Thoracic aorta (tissue), 2 donors: ENCODE measurements at regions not wholly inside any gene's neighbourhood (a gene's known extent, or its start where the extent isn't known, plus 50 kb on each side); places are given as distances from the start of the nearest gene placed in this dataset.

ENCODE experiments used
- ATAC-seq: fragments of 150-250 bp; one replicate; pipeline ENCODE4 v1.8.0; 2017; ENCODE audit warnings: low read depth; ENCODE audit not compliant: insufficient number of reproducible peaks, low FRiP score
- DNase-seq: peaks from one replicate; pipeline ENCODE4 v3.0.0-alpha.2; 2020; ENCODE audit warnings: low spot score
- H3K27ac ChIP-seq, 2 donors: fragments of 200-600 bp; sonication (generic); 1 replicate in 1 of 2; 2 replicates in 1 of 2; pipeline ENCODE4 v1.5.1; 2016; ENCODE audit warnings: mild to moderate bottlenecking in 2 of 2, moderate library complexity in 2 of 2
- H3K27me3 ChIP-seq: fragments of 200-600 bp; sonication (generic); replicated peaks from 2 replicates; pipeline ENCODE4 v1.6.0; 2016; ENCODE audit warnings: mild to moderate bottlenecking; ENCODE audit not compliant: insufficient read depth
- H3K36me3 ChIP-seq: fragments of 200-600 bp; sonication (generic); one replicate; pipeline ENCODE4 v1.5.1; 2016
- H3K4me1 ChIP-seq, 2 donors: fragments of 200-600 bp; sonication (generic); 1 replicate in 1 of 2; 2 replicates in 1 of 2; pipeline versions ENCODE4 v1.5.1 to v1.6.0; 2016; ENCODE audit warnings: low read depth in 2 of 2, mild to moderate bottlenecking in 1 of 2; ENCODE audit not compliant: control insufficient read depth in 1 of 2
- H3K4me3 ChIP-seq: fragments of 200-600 bp; sonication (generic); 2 replicates; pipeline ENCODE4 v1.5.1; 2016; ENCODE audit warnings: mild to moderate bottlenecking
- H3K9me3 ChIP-seq: fragments of 200-600 bp; sonication (generic); 2 replicates; pipeline ENCODE4 v1.5.1; 2016
- TF ChIP-seq, protein P1 (sequence below): fragments of 200-600 bp; sonication (generic); IDR thresholded peaks from one replicate; pipeline ENCODE4 v1.5.1; 2019; ENCODE audit warnings: antibody characterized with exemption

DNA sequence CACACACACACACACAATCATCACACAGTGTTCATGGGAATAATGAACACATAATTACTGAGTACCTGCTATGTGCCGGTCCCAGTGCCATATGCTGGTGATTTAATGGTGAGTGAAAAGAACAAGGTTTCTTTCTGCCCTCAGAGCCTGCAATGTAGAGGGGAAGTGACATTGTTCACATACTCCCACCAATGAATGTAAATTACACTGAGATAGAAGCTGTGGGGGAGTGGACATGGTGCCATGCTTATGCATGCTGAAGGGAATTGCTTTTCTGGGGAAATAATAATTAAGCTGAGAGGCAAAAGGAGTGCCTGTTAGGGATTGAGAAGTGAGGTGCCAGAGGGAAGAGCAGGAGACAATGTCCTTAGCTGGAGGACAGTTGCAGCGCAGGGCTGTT lies 175.1 kb downstream of the MFSD1 start:
- Histone ChIP-seq H3K9me3 (no peaks in the 10 kb centered on the region), H3K27ac (no peak overlapping the region), H3K27me3 (no peaks in the 10 kb centered on the region), H3K36me3 (no peaks in the 10 kb centered on the region), H3K4me3 (no peak overlapping the region), H3K4me1 (no peaks in the 10 kb centered on the region)
- TF ChIP-seq, protein P1, sequence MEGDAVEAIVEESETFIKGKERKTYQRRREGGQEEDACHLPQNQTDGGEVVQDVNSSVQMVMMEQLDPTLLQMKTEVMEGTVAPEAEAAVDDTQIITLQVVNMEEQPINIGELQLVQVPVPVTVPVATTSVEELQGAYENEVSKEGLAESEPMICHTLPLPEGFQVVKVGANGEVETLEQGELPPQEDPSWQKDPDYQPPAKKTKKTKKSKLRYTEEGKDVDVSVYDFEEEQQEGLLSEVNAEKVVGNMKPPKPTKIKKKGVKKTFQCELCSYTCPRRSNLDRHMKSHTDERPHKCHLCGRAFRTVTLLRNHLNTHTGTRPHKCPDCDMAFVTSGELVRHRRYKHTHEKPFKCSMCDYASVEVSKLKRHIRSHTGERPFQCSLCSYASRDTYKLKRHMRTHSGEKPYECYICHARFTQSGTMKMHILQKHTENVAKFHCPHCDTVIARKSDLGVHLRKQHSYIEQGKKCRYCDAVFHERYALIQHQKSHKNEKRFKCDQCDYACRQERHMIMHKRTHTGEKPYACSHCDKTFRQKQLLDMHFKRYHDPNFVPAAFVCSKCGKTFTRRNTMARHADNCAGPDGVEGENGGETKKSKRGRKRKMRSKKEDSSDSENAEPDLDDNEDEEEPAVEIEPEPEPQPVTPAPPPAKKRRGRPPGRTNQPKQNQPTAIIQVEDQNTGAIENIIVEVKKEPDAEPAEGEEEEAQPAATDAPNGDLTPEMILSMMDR: no peak
- DNase-seq (no peak), ATAC-seq (no peak)

DNA sequence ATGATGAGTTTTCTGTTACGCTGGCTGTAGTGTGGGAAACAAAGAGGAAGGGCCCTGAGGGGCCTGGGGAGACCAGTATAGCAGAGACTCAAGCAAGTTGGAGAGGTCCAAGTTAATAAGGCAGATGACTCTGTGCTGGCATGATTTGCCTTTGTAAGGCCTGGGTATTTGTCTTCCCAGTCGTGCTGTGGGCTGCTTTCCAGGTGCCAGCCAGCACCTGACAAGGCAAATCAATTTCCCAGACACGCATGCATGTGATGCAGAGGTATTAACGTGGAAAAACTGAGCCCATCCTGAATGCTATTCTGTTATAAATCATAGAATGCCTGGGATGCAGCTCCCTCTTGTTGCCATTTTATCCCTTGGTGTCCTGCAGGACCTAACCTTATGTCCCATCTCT lies 175.6 kb downstream of the MFSD1 start:
- no peaks in the 10 kb centered on the region for H3K9me3 ChIP-seq
- ATAC-seq: no peak
- H3K27me3 ChIP-seq: no peaks in the 10 kb centered on the region
- no peaks in the 10 kb centered on the region for H3K4me1 ChIP-seq
- no peak for DNase-seq
- TF ChIP-seq, protein P1: no peak
- H3K36me3 ChIP-seq: no peaks in the 10 kb centered on the region
- H3K27ac ChIP-seq: no peak overlapping the region
- no peak overlapping the region for H3K4me3 ChIP-seq

DNA sequence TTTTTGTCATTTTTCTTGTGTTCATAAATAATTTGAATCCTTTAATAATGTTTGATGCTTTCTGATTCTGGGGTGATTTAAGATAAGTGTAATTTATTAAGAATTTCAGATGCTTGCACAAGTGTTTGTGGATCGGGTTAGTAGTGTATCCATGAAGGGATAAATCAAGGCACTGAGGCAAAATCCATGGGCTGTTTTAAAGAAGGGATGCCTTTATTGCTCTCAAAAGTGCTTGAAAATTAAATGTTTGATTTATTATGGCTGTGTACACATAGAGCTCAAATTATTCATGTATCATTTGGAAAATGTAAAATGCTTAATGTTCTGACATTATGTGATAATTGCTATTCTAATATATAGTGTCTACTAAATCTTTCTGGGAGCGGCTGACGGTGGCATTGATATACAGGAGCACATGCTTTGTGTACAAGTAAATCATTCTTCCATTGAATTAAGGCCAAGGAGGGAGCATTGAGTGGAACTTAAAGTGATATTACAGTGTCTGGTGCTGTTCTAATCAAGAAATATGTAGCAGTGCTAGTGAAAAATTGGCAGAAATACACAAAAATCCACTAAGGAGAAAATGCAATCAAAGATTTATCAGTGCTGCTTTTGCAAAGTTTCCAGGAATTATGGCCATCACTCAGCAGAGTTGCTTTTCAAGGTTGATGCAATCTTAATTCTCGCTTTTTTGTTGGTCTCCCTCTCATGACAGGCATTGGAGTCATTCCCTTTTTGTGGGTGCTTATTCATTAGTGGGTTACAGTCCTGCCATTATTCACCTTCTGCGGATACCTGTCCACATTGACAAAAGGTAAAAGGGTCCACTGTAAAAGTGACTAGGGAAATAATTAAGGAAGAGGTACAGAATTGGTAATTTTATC lies 181.6 kb downstream of the MFSD1 start:
- Histone ChIP-seq H3K4me1 (no peaks in the 10 kb centered on the region), H3K4me3 (no peak overlapping the region), H3K9me3 (no peaks in the 10 kb centered on the region), H3K27me3 (no peaks in the 10 kb centered on the region), H3K27ac (no peak overlapping the region), H3K36me3 (no peaks in the 10 kb centered on the region)
- ATAC-seq (no peak), DNase-seq (no peak)
- TF ChIP-seq, protein P1: no peak

DNA sequence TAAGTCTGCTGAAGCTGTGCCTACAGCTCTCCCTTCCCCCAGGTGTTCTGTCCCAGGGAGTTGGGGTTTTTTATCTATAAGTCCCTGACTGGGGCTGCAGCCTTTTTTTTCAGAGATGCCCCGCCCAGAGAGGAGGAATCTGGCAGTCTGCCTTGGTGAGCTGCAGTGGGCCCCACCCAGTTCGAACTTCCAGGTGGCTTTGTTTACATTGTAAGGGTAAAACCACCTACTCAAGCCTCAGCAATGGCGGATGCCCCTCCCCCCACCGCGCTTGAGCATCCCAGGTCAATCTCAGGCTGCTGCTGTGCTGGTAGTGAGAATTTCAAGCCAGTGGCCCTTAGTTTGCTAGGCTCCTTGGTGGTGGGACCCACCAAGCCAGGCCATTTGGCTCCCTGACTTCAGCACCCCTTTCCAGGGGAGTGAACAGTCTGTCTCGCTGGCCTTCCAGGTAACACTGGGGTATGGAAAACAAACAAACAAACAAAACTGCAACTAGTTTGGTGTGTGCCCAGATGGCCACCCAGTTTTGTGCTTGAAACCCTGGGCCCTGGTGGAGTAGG lies 189.4 kb downstream of the MFSD1 start:
- Histone ChIP-seq H3K9me3 (no peaks in the 10 kb centered on the region), H3K27ac (no peak overlapping the region), H3K4me3 (no peak overlapping the region), H3K27me3 (no peaks in the 10 kb centered on the region), H3K36me3 (no peaks in the 10 kb centered on the region), H3K4me1 (no peaks in the 10 kb centered on the region)
- TF ChIP-seq, protein P1: no peak
- DNase-seq (no peak), ATAC-seq (no peak)

DNA sequence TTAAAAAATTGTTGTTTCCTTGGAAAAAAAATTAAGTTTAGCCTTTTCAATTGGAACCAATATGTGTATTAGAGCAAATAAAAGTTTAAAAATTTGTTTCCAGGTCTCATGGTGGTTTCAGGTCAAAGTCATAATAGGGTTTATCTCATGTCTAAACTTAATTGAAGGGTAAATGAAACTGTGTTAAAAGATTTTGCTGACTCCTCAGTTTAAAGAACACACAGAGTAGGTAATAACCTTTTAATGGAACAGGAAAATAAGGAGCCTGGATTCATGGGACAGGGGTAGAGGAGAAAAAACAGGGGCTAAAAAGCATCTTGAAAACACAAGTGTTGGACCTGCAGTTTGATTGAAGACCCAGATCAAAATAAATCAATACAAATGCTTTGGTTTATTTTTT lies 190.6 kb downstream of the MFSD1 start:
- H3K4me1 ChIP-seq: no peaks in the 10 kb centered on the region
- TF ChIP-seq, protein P1: no peak
- ATAC-seq (no peak), DNase-seq (no peak)
- H3K4me3 ChIP-seq: no peak overlapping the region
- H3K27ac ChIP-seq: no peak overlapping the region
- no peaks in the 10 kb centered on the region for H3K27me3 ChIP-seq
- no peaks in the 10 kb centered on the region for H3K9me3 ChIP-seq
- no peaks in the 10 kb centered on the region for H3K36me3 ChIP-seq
